ENCODE measurements at regions not wholly inside any gene's neighbourhood (a gene's known extent, or its start where the extent isn't known, plus 50 kb on each side); places are given as distances from the start of the nearest gene placed in this dataset.

GRCh38 chr9:111114486-111114885 is 76.2 kb upstream of the LPAR1 start:
- Mint-ChIP-seq H3K4me1 (no peaks in the 10 kb centered on the region), H3K27ac (no peak overlapping the region), H3K9me3 (peaks cover 17% of the 10 kb centered on the region), H3K36me3 (ENCODE audit: low read depth) (peaks cover 5% of the 10 kb centered on the region), H3K4me3 (no peak overlapping the region), H3K27me3 (ENCODE audit: low read depth, poor library complexity) (peaks cover 5% of the 10 kb centered on the region)
- no peak for DNase-seq
- TF ChIP-seq CTCF (IDR thresholded peaks at IDR 0.05) = no peak

- Mint-ChIP-seq H3K4me1 (no peaks in the 10 kb centered on the region), H3K9me3 (peaks cover 11% of the 10 kb centered on the region), H3K36me3 (ENCODE audit: low read depth) (no peaks in the 10 kb centered on the region), H3K27ac (no peak overlapping the region), H3K4me3 (no peak overlapping the region), H3K27me3 (ENCODE audit: low read depth, poor library complexity) (peaks cover 5% of the 10 kb centered on the region)
- TF ChIP-seq CTCF (IDR thresholded peaks at IDR 0.05) = no peak
- no peak for DNase-seq
Observed at GRCh38 chr9:111113712-111114111, 75.4 kb upstream of the LPAR1 start.

GRCh38 chr9:111110805-111111204 is 72.5 kb upstream of the LPAR1 start:
- TF ChIP-seq CTCF (IDR thresholded peaks at IDR 0.05) = no peak
- Mint-ChIP-seq H3K36me3 (ENCODE audit: low read depth) (no peaks in the 10 kb centered on the region), H3K9me3 (no peaks in the 10 kb centered on the region), H3K27ac (no peak overlapping the region), H3K4me3 (no peak overlapping the region), H3K27me3 (ENCODE audit: low read depth, poor library complexity) (peaks cover 5% of the 10 kb centered on the region), H3K4me1 (peaks cover 4% of the 10 kb centered on the region)
- DNase-seq = no peak

GRCh38 chr9:111108946-111109345 is 70.7 kb upstream of the LPAR1 start:
- no peak overlapping the region for H3K27ac Mint-ChIP-seq
- H3K4me1 Mint-ChIP-seq = peaks cover 4% of the 10 kb centered on the region
- no peak for DNase-seq
- peaks cover 6% of the 10 kb centered on the region for H3K27me3 Mint-ChIP-seq (ENCODE audit: low read depth, poor library complexity)
- H3K9me3 Mint-ChIP-seq = no peaks in the 10 kb centered on the region
- H3K36me3 Mint-ChIP-seq (ENCODE audit: low read depth) = no peaks in the 10 kb centered on the region
- no peak overlapping the region for H3K4me3 Mint-ChIP-seq
- TF ChIP-seq CTCF (IDR thresholded peaks at IDR 0.05) = no peak

- Mint-ChIP-seq H3K36me3 (ENCODE audit: low read depth) (no peaks in the 10 kb centered on the region), H3K27ac (no peak overlapping the region), H3K27me3 (ENCODE audit: low read depth, poor library complexity) (peaks cover 6% of the 10 kb centered on the region), H3K9me3 (no peaks in the 10 kb centered on the region), H3K4me3 (no peak overlapping the region), H3K4me1 (peaks cover 4% of the 10 kb centered on the region)
- no peak for TF ChIP-seq CTCF (IDR thresholded peaks at IDR 0.05)
- DNase-seq = no peak
Observed at GRCh38 chr9:111107141-111107540, 68.9 kb upstream of the LPAR1 start.

- no peak overlapping the region for H3K4me3 Mint-ChIP-seq
- peaks cover 4% of the 10 kb centered on the region for H3K4me1 Mint-ChIP-seq
- DNase-seq = no peak
- H3K9me3 Mint-ChIP-seq = no peaks in the 10 kb centered on the region
- no peak overlapping the region for H3K27ac Mint-ChIP-seq
- peaks cover 6% of the 10 kb centered on the region for H3K27me3 Mint-ChIP-seq (ENCODE audit: low read depth, poor library complexity)
- H3K36me3 Mint-ChIP-seq (ENCODE audit: low read depth) = no peaks in the 10 kb centered on the region
- no peak for TF ChIP-seq CTCF (IDR thresholded peaks at IDR 0.05)
Observed at GRCh38 chr9:111106202-111106601, 67.9 kb upstream of the LPAR1 start.
